HK-2 (cell line): ENCODE measurements at regions not wholly inside any gene's neighbourhood (a gene's known extent, or its start where the extent isn't known, plus 50 kb on each side); places are given as distances from the start of the nearest gene placed in this dataset.

Experiments
- DNase-seq: peaks from one replicate; pipeline ENCODE4 v3.0.0-alpha.2; 2018; ENCODE audit not compliant: unreplicated experiment

DNA sequence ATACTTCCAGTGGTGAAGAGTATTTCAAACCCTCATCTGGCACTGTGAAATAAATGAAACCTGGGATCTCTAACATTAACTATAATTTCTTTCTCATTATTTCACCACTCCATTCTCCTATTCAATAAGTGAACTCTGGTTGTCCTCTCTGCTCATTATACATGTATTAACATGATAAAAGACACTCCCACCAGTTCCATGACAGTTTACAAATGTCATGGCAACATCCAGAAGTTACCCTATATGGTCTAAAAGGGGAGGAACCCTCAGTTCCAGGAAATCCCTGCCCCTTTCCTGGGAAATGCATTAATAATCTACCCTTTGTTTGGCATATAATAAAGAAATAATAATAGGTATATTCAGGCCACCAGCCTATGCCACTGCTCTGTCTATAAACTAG, 62.7 kb upstream of the BRINP3 start:
- no peak for DNase-seq

DNA sequence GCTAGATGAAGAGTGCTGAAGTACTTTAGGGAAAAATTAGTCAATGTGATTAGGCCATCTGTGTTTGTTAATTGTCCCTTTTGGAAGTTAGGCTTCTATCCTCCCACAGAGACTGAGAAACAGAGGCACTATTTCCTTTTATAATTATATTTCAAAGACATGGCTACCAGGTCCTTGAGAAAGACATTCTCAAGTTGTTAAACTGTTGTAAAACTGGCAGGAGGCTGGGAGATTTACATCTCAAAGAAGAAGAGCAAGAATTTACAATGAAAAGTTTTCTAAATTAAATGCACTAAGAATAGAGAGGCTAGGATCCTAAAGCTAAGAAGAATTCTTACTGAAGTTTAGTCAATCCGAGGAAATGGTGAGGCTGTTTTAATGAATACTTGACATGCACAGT, 74.0 kb upstream of the BRINP3 start:
- no peak for DNase-seq

DNA sequence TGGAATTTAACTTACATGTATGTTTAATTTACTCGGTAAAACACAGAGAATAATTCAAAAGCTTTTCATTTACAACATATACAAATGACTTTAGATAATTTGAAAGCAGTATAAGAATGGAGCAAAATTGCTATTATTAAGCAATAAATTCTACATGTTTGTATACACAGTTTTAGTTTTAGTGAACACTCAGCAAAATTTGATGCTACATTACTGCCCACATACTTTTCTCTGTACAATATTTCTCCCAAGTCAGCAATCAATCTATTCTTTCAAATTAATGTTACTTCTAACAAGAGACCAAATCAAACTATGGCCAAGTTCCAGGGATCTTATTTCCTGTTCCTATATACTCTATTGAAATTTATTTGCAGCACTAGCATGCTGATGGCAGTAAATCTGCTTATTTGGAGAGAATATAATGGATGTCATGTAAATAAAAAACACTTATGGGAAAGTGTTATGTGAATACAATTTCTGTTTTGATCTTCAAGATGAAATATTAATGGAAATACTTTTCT, 82.6 kb upstream of the BRINP3 start:
- no peak for DNase-seq

DNA sequence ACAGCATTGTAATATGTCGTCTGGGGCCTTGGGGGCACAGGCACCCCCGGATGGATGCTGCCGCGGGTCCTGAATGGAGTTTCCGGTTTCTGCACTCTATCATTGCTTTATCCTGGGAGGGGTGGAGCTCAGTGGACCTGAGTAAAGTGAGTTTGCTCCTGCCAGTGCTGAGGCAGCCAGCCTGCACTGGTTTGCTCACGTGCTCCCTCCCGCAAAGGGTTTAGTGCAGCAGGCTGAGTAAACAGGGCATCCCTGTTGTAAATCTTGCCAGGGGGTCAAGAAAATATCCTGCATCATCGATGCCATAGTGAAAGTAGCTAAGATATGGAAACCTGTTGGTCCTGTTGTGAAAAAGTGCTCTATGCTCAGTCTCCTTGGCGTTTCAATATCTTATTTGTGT, 85.6 kb upstream of the BRINP3 start:
- no peak for DNase-seq

DNA sequence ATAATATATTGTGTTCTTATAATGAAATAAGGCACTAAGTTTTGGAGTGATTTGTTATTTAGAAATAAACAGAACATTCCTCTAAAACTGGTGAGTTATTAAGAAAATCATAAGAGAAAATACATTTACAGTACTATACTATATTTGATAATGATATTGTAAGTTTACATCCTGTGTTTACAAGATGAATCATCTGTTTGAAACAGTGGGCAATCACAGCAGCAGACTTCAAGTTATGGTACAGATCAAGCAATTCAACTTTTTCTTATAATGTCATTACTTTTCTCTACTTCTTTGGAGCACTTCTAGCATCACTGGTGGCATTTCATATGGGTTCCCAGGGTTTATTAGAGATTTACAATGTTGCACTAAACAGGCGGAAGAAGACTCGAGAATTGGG, 86.5 kb upstream of the BRINP3 start:
- DNase-seq, result no peak

DNA sequence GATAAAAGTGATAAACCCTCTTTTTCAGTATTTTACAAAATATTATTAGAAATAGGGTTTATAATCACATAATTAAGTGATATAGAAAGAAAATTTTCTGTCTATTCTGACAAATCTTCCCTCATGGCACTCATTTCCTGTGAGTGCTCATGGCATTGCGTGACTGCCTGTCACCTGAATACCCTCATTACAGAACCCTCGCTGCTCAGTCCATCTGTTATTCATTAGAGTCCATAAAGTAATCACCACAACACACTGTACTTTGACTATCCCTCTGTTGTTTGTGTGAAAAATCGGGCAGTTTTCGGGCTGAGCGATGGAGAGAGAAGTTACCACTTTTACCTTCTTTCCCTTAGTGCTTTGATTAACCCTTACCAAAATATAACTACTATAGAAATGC, 100.4 kb upstream of the BRINP3 start:
- DNase-seq, result no peak

DNA sequence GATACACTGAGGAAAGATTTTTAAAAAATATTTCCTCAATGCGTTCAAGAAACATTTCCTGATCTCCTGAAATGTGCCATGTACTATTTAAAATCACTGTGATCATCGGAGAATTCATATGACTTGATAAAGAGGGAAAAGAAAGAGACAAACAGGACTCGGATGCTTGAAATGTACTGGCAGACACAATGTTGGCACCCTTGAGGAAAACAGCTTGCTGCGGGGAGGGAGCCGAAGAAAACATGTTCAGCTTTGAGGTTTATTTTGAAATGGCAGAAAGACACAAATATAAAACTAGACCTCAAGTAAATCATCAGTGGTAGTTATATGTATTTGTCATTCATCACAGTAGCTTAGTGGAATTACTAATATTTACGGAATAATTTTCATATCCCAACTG, 100.9 kb upstream of the BRINP3 start:
- DNase-seq, result no peak

DNA sequence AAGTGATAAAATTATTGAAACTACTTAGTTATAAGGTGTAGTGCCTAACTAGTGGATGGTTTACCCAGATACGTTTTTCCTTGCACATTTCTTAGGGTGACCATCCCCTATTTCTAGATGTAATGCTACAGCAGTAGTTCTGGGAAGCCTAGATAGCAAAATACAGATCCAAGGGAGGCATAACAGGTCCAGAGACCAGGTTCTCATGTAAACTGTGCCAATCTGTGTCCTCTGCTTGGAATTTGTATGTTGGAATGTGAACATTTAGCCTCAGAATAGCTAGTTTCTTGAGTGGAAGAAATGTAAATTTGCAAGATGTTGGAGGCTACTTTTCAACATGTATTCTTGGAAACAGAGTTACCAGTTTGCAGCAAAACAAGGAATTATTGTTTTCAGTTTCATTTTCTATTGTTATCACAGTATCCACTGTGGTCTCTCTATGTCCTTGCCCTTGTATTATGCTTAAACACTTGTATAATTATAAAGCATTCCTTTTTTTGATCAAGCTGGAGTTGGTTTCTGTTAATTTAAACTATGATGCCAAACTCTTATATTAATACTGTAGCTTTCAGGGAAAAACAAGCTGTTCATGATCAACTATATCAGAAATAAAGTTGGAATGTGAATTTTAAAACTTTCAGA, 102.0 kb upstream of the BRINP3 start:
- no peak for DNase-seq

DNA sequence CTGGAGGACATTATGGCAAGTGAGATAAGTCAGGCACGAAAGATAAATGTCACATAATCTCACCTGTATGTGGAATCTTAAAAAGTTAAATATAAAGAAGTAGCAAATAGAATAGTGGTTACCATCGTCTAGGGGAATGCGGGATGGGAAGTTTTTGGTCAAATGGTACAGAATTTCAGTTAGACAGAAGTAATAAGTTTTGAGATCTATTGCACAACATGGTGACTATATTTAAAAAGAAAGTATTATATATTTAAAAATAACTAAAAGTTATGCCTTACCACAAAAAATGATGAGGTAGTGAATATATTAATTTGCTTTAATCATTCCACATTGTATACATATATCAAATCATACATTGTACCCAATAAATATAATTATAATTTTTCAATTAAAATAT, 106.2 kb upstream of the BRINP3 start:
- no peak for DNase-seq

DNA sequence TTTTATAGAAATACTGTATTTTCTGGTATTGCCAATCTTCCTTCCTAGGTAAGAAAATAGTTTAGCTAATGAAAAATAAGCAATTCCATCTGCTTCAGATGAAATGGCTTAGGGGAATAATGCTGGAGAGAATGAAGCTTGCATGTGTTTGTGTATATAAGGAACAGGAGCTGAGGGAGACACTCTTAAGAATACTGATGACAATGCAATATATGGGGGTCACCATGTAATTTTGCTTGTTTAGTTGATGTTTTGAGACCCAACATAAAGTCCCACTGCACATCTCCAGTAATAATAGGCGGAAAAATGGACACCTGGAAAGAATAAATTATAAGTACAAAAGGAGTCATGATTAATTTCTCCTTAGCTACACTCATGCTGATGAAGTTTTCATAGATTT, 110.8 kb upstream of the BRINP3 start:
- DNase-seq, result no peak

DNA sequence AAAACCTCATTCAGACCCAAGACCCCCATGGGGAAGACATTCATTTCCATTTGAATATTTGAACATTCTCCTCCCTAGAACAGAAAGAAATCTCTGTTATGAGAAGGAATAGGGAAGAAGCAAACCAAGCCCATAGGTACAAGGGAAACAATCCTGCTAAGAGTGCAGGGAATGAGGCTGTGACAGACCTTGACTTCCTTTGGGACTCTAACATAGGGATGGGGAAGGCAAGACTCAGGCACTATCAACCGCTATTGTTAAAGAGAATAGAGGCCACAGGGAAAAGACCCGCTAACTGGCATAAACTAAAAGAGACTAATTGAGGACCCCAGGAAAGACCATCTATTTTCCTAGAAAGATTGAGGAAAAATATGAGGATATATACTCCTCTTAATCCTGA, 117.8 kb upstream of the BRINP3 start:
- no peak for DNase-seq

DNA sequence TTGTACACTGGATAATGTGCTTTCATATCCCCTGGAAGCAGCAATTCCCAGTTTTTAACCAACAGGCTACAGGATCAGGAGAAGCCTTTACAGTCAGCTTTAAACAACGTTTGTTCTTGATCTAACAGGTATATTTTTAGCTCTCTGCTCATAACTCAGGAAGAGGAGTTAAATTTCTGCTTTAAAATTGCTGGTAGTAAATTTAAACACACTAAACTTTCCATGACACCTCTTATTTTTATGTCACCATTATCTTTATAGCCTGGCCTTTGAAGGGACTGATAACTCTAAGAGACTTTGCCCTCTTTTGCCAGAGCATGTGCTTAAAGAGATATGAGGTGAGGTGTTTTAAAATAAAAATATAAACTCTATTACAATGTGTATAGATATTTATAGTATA, 119.6 kb upstream of the BRINP3 start:
- no peak for DNase-seq

DNA sequence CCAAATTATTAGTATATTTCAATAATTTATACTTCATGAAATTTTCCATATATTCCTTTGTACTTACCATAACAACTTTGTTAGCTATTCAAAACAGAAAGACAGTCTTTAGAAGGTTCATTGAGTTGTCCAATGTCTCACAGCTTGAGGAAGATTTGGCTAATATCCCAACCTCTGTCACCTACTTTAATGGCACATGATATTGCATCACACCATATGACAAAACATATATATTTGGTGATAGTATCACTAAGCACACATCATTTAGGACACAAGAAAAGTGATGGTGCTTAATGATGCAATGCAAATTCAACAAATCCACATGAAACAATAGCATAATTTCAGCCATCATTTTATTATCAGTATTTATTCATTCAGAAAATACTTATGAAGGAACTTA, 122.0 kb upstream of the BRINP3 start:
- no peak for DNase-seq

DNA sequence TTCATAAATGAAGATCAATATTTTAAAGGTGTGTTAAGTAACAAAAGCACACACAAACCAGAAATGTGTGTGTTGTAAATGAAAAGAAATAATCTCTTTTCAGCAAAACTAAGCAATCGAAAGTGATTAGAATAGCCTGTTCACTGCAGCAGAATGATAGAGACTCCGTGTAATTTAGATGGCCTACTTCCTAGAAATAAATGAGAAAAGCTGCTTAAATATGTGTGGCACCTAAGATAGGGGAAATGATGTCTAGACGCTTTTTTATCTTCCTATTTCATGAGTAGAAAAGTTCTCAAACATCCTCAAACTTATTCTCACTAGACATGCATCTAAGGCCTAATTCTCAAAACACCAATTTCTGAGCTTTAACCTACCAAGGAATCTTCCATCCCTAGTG, 124.7 kb upstream of the BRINP3 start:
- DNase-seq, result no peak

DNA sequence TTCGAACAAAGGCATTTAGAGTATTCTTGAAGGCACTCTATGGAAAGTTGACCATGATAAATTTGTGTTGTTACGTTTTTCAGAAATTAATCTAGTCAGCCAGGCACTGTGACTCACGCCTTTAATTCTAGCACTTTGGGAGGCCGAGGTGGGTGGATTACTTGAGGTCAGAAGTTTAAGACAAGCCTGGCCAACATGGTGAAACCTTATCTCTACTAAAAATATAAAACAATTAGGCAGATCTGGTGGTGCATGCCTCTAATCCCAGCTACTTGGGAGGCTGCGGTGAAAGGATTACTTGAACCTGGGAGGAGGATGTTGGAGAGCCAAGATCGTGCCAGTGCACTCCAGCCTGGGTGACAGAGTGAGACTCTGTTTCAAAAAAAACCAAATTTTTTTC, 130.6 kb upstream of the BRINP3 start:
- no peak for DNase-seq

DNA sequence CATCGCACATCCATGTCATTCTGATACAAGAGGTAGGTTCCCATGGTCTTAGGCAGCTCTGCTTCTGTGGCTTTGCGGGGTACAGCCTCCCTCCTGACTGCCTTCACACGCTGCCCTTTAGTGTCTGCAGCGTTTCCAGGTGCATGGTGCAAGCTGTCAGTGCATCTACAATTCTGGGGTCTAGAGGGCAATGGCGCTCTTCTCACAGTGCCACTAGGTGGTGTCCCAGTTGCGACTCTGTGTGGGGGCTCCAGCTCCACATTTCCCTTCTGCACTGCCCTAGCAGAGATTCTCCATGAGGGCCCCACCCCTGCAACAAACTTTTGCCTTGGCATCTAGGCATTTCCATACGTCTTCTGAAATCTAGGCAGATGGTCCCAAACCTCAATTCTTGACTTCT, 138.2 kb upstream of the BRINP3 start:
- no peak for DNase-seq

DNA sequence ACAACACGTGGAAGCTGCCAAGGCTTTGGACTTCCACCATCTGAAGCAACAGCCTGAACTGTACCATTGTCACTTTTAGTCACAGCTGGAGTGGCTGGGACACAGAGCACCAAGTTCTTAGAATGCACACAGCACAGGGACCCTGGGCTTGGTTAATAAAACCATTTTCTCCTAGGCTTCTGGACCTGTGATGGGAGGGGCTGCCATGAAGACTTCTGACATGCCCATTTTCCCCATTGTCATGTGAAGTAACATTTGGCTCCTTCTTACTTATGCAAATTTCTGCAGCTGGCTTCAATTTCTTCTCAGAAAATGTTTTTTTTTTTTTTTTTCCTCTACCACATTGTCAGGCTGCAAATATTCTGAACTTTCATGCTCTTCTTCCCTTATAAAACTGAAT, 138.6 kb upstream of the BRINP3 start:
- no peak for DNase-seq

DNA sequence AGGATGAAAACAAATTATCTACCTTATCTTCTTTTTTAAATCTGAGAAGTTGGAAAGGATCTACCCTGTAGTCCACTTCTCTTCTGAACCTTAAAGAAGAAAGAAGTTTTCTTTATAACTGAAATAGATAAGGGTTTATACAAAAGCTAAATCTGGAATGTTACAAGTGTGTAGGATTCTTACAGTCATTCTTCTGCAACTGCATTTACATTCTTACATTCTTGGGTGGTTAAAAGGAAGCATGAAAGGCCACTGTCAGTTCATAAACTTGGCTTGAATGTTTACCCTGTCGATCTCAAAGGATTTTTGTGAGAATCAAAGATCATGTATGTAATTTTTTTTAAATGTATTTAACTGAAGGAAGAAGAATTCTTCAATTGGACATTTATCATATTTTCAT, 142.1 kb upstream of the BRINP3 start:
- DNase-seq, result no peak

DNA sequence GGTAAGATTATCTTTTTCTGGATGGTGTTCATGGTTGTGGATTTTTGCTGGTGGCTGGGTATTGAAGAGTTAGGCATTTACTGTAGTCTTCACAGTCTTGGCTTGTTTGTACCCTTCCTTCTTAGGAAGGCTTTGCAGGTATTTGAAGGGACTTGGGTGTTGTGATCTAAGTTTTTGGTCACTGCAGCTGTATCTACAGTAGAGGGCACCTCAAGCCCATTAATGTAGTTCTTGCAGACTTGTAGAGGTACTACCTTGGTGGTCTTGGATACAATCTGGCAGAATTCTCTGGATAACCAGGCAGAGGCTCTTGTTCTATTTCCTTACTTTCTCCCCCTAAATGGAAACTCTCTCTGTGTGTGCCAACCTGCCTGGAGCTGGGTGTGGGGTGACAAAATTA, 155.8 kb upstream of the BRINP3 start:
- DNase-seq, result no peak

DNA sequence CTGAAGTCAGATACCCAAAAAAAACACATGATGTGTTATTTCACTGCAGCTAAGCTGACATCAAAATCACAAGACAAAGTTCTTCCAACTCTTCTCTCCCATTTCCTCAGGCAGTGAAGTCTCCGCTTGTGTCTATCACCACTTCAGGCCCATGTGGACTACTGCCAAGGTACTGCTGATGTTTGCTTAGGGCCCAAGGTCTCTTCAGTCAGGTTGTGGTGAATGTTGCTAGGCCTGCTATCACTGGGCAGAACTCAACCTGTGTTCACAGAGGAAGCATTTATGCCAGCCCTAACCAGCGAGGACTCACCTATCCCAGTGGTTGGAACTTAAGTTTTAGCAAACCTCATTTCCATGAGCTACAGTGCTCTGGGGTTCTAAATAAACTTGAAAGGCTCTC, 156.5 kb upstream of the BRINP3 start:
- DNase-seq, result no peak

DNA sequence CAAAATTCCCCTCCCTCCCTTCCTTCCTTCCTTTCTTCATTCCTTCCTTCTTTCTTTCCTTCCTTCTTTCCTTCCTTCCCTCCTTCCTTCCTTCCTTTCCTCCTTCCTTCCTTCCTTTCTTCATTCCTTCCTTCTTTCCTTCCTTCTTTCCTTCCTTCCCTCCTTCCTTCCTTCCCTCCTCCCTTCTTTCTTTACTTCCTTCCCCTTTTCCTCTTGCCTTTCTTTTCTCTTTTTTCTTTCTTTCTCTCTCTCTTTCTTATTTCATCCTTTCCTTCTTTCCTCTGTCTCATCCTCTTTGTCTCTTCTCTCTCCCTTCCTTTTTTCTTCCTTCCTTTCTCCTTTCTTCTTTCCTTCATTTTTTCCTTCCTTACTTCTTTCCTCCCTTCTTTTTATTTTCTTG, 171.9 kb upstream of the BRINP3 start:
- DNase-seq, result no peak

DNA sequence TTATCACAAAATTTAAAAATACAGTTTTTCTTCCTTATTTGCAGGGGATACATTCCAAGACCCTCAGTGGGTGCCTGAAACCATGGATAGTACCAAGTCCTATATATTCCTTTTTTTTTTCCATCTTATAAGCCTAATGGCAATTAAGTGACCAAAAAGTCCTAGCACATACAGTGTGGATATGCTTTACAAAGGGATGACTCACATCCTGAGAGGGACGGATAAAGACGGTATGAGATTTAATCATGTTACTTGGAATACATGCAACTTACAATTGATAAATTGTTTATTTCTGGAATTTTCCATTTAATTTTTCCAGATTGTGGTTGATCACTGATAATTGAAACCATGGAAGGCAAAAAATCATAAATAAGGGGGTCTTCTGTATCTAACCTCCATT, 181.2 kb upstream of the BRINP3 start:
- no peak for DNase-seq

DNA sequence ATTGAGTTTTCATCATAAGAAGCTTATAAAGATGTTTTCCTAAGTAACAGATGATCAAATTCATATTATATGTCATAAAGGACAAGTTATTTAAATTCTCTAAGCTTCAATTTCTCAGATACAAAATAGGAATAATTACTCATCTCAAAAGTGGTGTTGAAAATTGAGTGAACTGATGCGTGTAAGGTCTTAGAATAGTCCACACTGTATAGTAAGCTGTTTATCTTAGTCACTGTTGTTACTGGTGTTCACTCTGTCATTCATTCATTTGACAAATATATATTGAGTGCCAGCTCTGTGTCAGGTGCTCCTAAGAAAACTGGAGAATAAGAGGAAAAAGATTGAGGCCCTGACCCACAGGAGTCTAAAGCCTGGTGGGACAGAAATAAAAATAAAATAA, 186.3 kb upstream of the BRINP3 start:
- DNase-seq, result no peak

DNA sequence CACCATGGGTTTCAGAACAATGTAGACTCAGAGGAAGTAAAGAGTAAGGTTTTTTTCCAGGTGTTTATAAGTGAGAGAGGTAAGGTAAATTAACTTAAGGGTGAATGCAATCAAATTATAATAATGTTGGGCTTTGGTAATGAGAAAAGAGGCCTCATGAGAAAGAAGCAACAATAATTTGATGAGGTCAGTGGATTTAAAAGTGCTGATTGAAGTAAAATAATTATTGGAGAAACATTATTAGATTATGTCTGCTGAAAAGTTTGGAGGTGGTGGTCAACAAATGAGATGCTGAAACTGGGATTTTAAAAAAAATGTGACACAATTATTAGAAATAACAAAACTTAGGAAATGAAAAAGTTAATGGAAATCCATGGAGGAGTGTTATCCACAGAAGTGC, 187.4 kb upstream of the BRINP3 start:
- no peak for DNase-seq

DNA sequence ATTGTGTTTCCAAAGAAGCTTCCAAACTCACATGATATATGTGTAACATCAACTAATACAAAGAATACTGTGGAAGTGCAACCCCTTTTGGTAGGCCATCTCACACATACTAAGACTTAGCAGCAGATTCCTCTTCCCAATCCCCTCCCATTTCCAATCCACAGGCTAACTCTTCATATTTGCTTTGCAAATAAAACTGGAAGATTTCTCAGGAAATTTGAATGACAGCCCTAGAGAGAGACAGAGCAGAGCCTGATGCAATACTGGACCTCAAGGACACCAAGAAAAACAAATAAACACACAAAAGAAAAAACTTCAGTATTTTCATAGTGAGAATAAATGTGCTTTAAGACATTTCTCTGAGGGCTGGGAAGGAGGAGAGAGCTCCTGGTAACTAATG, 190.2 kb upstream of the BRINP3 start:
- DNase-seq, result no peak
